ENCODE measurements at regions not wholly inside any gene's neighbourhood (a gene's known extent, or its start where the extent isn't known, plus 50 kb on each side); places are given as distances from the start of the nearest gene placed in this dataset.

DNA sequence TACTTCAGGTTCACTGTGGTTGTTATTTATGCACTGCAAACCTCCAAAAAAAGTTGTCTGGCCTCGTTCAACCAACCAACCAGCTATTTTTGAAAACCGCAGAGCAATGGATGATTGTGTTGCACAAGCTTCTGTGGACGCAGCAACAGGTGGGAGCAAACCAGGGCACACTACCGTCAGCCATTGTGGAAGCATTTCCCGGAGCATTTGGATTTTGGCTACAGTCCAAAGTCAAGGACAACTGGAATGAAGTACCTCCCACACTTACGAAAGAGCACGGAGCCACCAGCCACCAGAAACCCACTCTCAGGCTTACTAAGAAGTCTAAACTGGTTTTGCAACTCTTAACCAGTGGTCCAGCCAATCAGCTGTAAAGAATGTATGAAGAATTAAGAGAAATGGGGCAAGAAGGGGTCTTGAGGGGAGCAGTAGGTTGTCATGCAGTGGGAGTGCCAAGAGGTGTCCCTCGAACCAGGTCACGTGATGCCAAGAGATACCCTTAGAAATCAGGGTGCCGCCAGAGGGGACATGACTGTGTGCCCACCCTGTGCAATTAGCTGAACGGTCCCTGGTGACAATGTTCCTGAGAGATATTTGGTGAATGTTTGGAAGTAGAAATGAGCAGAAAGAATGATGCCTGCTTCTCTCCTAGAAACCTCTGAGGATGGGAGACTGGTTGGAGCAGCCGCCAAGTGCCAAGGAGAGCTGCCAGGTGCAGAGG lies 68.9 kb upstream of the PCSK6 start:
- TF ChIP-seq, protein P1, sequence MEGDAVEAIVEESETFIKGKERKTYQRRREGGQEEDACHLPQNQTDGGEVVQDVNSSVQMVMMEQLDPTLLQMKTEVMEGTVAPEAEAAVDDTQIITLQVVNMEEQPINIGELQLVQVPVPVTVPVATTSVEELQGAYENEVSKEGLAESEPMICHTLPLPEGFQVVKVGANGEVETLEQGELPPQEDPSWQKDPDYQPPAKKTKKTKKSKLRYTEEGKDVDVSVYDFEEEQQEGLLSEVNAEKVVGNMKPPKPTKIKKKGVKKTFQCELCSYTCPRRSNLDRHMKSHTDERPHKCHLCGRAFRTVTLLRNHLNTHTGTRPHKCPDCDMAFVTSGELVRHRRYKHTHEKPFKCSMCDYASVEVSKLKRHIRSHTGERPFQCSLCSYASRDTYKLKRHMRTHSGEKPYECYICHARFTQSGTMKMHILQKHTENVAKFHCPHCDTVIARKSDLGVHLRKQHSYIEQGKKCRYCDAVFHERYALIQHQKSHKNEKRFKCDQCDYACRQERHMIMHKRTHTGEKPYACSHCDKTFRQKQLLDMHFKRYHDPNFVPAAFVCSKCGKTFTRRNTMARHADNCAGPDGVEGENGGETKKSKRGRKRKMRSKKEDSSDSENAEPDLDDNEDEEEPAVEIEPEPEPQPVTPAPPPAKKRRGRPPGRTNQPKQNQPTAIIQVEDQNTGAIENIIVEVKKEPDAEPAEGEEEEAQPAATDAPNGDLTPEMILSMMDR (conservative IDR thresholded peaks at IDR 0.05 in 1 of 2, IDR thresholded peaks at IDR 0.05 in 1 of 2; ENCODE audit: low read depth in 1 of 2, low read length in 2 of 2), result no peak
- no peak for TF ChIP-seq EZH2 (IDR thresholded peaks at IDR 0.05; ENCODE audit: low read length, missing control alignments)
